GM19463 (cell line): ENCODE measurements at regions not wholly inside any gene's neighbourhood (a gene's known extent, or its start where the extent isn't known, plus 50 kb on each side); places are given as distances from the start of the nearest gene placed in this dataset.
"Not testable (repeated sequence)": the region's sequence is repeated elsewhere in the genome, so short reads cannot be mapped to it uniquely, and the experiment has no call there.

ENCODE experiments used
- ATAC-seq: cut with Tn5 transposase; IDR thresholded peaks from one replicate; pipeline ENCODE4 v1.9.1; 2021; ENCODE audit warnings: mild to moderate bottlenecking, moderate library complexity; ENCODE audit not compliant: unreplicated experiment

DNA sequence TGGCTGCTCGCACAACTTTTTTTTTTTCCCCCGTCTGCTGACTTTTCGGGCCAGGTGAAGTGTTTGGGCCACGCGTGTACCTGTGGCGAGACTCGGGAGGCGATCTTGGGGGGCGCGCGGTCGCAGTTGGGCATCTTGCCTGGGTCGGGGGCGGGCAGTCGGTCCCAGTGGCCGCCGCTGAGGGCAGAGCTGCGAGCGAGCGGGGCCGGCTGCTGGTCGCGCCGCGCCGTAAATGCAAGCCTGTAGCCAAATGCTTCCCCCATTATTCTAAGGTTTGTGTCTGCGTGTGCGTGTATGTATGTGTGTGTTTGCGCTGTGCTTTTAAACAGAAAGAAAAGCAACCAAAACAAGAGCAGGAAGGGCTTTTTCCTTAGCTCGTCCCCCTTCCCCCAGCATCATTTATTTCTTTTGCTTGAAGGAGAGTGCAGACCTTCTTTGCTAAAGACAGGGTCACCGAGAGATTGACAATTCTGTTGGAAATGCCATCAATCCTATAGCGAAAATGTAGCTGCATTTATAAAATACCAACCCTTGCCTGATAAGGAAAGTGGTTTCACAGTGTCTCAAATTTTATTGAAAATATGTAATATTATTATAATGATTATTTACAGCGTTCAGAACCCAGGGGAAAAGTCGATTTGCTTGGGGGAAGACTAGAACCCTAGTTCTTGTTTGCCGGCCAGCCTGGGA lies 143.2 kb upstream of the ZNF536 start:
- ATAC-seq, result no peak

DNA sequence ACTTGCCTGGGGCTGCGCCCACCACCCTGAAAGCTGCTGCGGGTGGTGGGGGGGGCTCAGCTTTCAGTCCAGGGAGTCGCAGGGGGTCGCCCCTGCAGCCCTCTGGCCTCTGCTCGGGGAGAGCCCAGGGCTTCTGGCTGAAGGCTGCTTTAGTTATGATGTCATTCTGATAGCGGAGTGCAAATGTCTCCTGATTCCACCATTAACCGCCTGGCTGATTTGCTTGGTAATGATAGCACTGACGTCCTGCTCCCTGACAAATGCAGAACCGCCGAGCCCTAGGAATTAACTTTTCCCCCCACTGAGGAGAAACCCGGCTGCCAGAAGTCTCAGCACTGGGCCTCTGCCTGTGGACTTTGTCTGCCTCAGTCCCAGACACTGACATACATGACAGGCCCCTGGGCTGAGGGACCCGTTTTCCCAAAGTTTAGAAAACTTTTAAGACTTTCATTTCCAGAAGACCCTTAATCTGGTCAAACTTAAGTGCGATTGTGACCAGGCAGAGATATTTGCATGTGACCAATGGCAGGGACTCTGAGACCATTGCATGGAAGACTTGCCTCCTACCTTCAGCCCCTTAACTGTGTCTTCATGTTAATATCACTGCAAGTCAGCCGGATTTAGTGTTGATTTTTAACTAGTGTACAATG lies 142.5 kb upstream of the ZNF536 start:
- no peak for ATAC-seq

DNA sequence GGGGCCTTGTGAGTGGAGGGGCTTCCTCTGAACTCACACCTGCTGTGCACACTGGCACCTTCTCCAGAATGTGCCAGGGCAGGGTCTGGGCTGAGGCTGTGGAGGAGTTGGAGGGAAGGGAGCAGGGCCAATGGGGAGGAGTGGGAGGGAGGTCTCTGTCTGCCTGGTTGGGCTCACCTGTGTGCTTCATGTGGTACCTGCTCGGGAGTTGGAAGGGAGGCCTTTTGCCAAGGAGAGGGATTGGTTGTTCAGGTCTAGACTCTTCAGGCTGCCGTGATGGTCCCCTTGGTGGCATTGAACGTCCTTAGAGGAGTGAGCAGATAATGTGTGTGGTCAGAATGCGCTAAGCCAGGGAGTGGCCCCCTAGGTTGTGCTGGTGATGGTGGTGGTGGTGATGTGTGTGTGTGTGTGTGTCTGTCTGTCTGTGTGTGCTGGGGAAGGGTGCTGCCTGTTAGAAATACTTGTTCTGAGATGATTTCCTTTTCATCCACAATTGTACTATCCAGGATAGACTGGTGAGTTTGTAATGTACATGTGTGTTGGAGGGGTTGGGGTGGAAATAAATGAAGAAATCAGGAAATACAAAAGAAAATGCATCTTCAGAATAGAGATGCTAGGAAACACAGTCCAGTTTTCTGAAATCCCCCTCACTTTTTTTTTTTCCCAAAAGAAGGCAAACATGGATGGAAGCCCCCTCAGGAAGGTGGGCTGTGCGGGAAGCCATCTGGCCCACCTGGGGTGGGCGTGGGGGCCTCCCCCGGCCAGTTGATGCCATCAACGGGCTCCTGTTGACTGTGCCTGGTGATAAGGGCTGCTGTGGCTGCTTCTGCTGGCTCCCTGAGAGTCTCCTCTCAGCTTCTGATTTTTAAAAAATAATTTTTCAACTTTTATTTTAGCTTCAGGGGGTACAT lies 140.5 kb upstream of the ZNF536 start:
- no peak for ATAC-seq

DNA sequence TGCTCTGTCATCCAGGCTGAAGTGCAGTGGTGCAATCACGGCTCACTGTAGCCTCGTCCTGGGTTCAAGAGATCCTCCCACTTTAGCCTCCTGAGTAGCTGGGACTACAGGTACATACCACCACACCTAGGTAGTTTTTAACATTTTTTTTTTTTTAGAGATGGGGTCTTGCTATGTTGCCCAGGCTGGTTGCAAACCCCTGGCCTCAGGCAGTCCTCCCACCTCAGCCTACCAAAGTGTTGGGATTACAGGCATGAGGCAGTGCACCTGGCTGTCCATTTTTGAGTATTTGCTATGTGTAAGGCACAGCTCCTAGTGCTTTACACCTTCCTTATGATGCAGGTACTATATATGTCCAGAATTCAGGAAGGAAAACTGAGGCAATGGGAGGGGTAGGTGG lies 138.8 kb upstream of the ZNF536 start:
- no peak for ATAC-seq

DNA sequence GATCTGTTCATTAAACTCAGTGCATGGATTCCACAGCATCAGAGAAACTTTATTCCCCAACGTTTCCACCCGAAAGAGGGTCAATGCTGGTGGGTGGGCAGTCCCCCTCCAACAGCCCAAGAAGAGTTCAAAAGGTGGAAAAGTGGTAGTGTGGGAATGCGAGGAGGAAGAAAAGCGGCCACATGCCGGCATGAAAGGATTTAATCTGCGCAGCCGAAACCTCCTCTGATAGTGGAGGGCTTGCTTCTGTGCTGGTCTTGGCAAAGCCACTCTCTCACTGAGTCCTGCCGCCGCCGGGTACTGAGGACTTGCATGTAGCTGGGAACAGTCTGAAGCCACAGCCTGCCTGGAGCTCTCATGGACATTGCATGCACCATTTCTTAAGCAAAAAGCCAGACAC lies 136.2 kb upstream of the ZNF536 start:
- no peak for ATAC-seq

DNA sequence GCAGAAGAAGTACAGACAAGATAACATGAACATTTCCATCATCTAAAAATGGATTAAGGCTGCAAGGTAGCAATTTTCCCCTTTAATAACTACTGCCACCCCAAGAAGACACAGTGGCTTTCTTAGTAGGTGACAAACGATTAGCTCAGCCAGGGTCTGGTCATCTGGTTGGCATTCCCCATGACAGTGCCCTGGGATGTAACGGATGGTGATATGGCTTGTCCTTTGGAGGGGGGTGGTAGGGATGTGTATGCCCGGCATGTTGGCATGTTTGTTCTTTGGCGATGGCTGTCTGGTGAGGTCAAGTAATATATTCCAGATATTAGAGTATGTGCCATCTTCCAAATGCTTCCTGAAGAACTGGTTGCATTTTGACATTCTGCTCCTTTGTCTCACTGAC lies 135.6 kb upstream of the ZNF536 start:
- ATAC-seq, result no peak

DNA sequence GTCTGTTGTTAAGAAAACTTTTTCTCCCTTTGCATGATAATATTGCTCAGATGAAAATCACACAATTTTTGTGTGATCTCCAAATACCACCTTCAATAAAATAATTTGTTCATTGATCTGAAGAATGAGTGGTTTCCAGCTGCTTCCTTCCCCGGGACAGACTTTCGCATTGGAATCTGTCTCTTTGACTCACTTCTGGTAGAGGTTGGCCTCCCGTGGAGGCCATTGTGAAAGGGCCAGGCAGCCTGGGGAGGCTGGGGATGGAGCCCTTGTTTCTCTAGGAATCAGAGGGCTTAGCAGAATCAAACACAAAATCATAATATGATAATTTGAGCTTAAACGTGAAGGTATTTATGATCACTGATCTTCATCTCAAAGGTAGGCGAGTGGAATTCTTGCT lies 135.0 kb upstream of the ZNF536 start:
- no peak for ATAC-seq

DNA sequence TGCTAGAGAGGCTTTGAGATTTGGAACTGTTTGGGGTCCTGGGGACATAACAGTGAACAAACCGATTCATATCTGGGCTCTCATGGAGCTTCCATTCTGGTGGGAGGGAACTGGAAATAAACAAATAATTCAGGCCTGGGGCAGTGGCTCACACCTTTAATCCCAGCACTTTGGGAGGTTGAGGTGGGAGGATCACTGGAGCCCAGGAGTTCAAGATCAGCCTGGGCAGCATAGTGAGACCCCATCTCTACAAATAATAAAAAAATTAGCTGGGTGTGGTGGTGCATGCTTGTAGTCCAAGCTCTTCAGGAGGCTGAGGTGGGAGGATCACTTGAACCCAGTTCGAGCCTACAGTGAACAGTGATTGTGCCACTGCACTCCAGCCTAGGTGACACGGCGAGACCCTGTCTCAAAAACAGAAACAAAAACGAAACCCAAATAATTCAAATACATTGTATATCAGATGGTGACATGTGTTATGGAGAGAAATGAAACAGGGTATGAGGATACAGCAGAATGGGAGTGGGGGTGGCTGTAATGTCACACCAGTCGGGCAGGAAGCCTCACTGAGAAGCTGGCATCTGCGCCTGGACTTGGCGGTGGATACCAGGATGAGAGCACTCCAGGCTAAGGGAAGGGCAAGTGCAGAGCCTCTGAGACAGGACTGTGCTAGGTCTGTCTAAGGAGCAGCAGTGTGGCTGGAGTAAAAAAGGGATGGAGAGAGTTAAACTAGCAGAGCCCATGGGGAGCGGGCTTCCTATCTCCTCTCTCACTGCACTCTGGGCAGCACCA lies 131.1 kb upstream of the ZNF536 start:
- no peak for ATAC-seq

DNA sequence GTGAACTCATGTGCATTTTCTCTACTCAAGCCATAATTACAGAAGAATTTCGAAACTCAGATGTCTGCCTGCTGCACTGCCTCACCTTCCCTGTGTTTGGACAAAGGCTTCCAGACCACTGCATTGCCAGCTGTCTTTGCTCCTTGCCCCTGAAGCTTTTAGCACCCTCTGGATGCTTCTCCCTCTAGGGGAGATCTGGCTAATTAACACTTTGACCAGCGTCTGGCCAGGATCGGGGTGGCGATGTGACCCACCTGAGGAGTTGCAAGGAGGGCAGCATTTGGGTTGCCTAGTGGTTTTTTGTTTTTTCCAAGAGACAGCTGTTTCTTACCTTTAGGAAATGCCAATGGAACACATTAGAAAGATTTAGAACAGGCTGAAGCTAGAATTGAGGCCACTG lies 127.7 kb upstream of the ZNF536 start:
- no peak for ATAC-seq

DNA sequence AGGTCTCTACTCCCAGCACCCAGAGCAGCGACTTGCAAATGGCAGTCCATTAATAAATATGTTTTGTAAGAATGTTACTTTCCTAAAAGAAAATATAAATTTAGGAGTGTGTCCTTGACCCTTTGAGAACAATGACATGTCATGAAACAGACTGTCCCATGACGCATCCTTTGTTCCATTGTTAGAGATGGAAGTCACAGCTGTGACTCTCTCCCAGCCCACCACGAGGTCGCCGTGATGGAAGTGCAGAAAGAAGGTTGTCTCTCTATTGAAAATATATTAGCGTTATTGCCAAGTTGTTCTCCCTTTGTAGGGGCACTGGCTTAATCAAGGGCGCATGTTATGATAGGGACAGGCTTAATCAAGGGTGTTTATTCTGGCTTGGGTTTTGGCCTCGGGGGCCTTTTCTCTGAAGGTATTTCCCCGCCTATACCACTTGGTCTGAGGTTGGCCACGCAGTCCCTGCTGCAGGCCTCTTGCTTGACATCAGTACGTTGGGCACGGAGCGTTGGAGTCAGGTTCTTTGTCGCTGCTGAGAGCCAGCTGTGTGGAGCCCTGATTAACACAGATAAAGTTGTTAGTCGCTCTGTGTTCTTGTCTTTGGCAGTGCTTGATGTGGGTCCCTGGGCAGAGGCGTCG lies 126.7 kb upstream of the ZNF536 start:
- ATAC-seq, result no peak

DNA sequence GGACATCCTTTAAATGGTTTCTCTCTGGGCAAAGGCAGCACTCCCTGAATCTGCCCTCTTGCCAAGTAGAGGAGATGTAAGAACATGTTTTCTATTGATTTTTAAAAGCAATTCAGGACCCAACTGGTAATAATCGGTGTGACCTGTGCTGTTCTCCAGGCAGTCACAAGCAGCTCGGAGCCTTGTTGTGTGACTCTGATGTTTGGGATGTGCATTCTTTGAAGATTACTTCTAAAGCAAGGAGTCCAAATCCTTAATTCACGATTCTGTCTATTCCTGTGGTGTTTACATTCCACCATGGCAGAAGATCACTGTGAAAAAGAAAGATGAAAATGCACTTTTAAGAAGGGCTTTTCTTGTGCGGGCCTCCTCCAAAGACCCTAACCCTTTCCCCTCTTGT lies 122.3 kb upstream of the ZNF536 start:
- ATAC-seq, result no peak

DNA sequence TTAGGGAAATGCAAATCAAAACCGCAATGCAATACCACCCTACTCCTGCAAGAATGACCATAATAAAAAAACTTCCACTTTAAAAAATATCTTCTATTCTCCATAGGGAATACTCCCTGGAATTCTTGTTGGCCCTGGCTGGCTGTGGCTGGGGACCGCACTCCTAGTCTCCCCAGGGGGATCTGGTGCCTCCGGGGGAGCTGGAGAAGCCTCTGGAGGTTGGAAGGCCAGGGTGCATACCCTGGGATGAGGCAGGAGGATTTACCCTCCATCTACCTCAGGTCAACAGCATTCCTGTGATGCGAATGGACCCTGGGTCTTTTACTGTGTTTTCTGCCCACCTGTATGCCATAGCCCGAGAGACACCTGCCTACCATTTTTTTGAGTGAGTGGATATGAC lies 120.0 kb upstream of the ZNF536 start:
- ATAC-seq, result no peak

DNA sequence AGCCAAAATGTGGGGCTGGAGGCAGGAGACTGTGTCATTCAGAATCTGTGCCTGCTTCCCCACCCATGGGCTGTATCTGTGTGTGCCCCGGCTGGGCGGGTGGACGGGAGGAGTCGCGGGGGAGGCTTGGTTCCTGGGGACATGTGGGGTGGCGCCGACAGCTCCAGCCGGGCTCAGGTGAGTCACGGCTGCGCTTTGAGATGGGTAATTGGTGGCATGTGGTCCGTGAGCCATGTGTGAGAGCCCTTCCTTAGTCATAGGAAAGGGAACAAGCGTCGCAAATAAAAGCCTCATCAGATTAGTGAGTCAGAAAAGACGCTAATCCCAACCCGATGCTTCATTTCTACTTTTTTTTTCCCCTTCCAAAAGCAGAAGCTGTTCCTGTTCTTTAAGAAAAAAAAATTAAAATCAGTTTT lies 118.6 kb upstream of the ZNF536 start:
- ATAC-seq, result no peak

DNA sequence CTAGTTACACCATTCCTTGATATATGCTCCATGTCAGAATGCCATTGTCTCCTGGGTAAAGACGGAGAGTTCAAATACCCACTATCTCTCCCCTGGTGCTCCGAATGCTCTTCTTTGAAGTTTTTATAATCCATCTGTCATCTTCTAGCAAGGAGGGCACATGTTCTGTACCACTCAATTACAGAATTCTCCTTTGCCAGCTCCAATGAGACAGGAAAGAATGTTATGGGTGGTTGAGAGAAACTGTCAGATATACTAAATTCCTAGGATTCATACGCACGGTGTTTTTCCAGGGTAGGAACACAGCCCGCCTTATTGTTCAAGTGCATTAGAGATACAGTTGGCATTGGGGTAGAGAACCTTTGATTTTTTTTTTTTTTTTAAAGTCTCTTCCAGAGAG lies 118.0 kb upstream of the ZNF536 start:
- ATAC-seq, result no peak

DNA sequence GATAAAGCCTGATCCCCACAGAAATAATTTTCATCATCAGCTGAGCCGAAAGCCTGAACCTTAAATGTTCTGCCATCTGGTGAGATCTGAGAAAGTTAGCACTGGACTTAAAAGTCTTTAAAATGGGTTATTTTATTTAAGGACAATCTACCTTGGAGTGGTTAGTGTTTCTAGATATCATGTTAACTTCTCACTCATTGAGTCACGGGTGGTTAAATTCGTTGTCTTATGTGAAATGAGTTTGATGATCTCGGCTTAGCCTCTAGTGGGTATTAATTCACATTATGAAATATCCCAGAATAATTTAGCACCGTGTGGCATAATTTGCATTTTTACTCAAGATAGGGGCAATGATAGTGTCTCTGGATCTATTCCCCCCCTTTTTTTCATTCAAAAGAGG lies 117.4 kb upstream of the ZNF536 start:
- no peak for ATAC-seq

DNA sequence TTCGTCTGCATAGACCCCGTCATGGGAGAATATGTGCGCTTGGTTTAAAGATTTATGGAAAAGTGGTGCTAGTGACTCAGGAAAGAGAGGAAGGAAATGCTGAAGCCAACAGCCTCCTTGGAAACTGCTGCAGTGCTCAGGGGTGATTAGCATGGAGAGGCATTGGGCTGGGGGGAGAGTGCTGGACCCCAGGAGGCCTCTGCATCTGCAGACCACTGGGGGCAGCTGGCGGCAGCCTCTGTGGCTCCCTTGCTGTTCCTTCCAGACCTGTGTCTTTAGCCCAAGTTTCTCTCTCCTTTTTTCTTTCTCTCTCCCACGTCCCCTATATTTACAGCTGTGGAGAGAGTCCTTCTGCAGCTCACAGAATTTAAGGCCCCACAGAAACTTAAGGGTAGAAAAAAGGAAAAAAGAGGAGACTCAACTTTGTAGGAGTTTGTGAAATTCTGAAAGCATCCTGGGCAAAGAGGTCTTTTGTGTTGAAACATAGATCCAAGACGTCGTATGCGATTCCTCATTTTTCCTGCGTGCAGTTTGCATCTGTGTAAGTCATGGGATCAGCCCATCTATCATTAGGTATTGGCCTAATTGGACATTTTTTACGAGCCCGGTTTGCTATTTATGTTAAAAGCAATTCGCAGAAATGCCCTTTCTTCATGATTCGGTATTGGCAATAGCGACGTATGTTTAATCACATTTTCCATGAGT lies 116.2 kb upstream of the ZNF536 start:
- no peak for ATAC-seq

DNA sequence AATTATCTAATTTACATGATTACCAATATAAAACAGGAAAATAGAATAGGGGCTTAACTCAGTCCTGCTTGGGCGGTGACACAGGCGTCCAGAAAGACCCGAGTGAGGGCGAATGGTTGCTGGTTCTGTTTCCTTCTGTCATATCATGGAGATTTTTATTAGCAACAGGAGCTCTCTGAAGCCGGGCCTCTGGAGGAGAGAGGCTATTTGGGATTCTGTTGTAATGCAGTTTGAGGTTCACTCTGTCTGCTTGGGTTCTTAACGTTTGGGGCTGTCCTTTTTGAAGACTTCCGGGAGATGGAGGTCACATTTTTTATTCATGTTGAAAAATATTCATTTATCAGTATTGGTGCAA lies 115.7 kb upstream of the ZNF536 start:
- ATAC-seq, result no peak

DNA sequence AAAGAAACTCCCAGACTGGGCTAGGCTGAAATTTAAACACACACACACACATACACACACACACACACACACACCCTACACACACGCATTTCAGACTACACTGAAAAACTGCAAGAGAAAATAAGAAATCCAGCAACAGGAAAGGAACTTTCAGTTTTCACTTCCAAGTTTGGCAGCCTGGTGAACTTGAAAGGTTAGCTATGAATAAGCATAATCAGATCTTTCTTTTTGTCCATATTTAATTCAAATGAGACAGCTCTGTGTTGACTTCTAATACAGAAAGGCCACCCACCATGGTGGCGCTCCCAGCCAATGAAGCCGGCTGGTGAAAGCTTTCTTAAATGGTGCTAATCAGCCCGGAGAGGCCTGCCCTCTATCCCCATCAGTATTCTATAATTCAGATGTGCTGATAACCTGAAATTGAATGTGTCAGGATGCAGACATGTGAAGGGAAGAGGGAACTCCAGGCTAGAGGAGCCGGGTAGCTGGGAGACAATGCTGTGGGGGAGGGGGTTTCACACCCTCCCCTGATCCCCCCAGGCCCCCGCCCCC lies 108.3 kb upstream of the ZNF536 start:
- no peak for ATAC-seq

DNA sequence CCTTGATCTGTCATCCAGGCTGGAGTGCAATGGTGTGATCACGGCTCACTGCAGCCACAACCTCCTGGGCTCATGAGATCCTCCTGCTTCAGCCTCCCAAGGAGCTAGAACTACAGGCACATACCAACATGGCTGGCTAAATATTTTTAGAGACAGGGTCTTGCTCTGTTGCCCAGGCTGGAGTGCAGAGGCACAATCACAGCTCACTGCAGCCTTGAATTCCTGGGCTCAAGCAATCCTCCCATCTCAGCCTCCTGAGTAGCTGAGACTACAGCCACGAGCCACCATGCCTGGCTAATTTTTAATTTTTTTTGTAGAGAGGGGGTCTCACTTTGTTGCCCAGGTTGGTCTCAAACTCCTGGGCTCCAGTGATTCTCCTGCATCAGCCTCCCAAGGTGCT lies 106.3 kb upstream of the ZNF536 start:
- not testable (repeated sequence) for ATAC-seq

DNA sequence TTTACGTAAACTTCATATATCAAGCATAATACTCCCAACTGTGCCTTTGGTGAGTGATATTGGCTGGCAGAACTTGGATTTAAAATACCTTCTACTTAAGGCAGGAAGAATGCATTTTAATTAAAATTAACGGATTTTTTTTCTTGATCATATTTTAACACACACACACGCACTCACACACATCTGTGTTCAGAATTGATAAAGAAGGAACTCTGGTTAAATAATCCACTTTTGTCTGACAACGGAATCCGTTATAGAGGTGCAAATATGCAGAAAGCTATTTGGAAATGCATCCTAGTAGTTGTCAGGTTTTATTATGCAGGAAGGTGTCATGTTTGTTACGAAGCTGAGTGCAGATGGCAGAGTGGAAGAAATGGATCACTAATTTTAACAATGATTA lies 105.5 kb upstream of the ZNF536 start:
- ATAC-seq, result no peak
